SH-SY5Y (cell line): ENCODE measurements at regions not wholly inside any gene's neighbourhood (a gene's known extent, or its start where the extent isn't known, plus 50 kb on each side); places are given as distances from the start of the nearest gene placed in this dataset.

ENCODE experiments used
- GATA2 ChIP-seq: IDR thresholded peaks from 2 replicates; pipeline ENCODE4 v1.6.1; 2011; ENCODE audit warnings: mild to moderate bottlenecking, low read depth, low read length
- GATA3 ChIP-seq: IDR thresholded peaks from 2 replicates; pipeline ENCODE4 v1.6.1; 2011; ENCODE audit warnings: low read depth, mild to moderate bottlenecking, low read length, moderate library complexity

GRCh38 chr13:72453161-72453560 is 274.3 kb downstream of the MZT1 start:
- TF ChIP-seq GATA2 (no peak), GATA3 (no peak)
